ENCODE measurements at regions not wholly inside any gene's neighbourhood (a gene's known extent, or its start where the extent isn't known, plus 50 kb on each side); places are given as distances from the start of the nearest gene placed in this dataset.
"Not testable (repeated sequence)": the region's sequence is repeated elsewhere in the genome, so short reads cannot be mapped to it uniquely, and the experiment has no call there.

DNA sequence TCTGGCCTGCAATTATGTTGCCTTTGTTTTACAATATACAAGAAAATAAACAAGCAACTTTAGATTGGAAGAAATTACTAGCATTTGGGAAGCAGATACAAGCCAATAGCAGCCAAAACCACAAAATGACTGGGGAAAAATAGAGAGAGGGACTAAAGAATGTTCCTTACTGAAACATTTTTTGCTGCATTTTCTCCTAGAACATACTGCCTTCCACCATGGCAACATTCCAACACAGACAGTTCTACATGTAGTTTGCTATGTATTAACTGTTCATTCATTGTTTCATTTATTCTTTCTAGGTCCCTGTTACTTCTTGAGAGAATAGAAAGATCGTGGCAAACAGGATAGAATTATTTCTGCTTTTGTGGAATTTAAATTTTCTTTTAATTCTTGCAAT lies 530.2 kb downstream of the RPS29 start:
- H3K4me1 Mint-ChIP-seq (ENCODE audit: low read depth) = no peaks in the 10 kb centered on the region
- H3K27me3 Mint-ChIP-seq (ENCODE audit: low read depth) = no peaks in the 10 kb centered on the region
- DNase-seq (ENCODE audit: low spot score) = no peak
- H3K4me3 Mint-ChIP-seq = no peak overlapping the region
- no peaks in the 10 kb centered on the region for H3K36me3 Mint-ChIP-seq (ENCODE audit: low read depth)
- no peaks in the 10 kb centered on the region for H3K9me3 Mint-ChIP-seq
- H3K27ac Mint-ChIP-seq = no peak overlapping the region

DNA sequence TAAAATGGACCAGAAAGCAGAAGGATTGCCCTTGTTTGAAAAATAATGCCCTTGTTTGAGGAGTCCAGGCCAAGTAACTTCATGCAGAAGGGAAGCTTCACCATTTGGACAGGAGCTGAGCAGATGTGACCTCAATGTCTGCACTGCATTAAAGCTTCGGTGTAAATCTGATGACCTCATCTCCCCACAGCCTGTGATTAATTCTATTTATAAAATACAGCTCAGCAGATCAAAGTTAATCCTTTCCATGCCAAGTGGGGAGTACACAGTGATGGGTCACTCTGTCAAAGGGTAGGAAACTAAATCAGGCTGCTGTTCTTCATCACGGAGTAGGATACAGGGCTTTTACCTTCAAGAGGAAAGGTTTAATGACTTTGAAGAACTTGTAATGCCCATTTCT lies 533.7 kb downstream of the RPS29 start:
- no peak for DNase-seq (ENCODE audit: low spot score)
- no peak overlapping the region for H3K27ac Mint-ChIP-seq
- no peaks in the 10 kb centered on the region for H3K9me3 Mint-ChIP-seq
- no peaks in the 10 kb centered on the region for H3K4me1 Mint-ChIP-seq (ENCODE audit: low read depth)
- H3K27me3 Mint-ChIP-seq (ENCODE audit: low read depth) = no peaks in the 10 kb centered on the region
- no peaks in the 10 kb centered on the region for H3K36me3 Mint-ChIP-seq (ENCODE audit: low read depth)
- no peak overlapping the region for H3K4me3 Mint-ChIP-seq

DNA sequence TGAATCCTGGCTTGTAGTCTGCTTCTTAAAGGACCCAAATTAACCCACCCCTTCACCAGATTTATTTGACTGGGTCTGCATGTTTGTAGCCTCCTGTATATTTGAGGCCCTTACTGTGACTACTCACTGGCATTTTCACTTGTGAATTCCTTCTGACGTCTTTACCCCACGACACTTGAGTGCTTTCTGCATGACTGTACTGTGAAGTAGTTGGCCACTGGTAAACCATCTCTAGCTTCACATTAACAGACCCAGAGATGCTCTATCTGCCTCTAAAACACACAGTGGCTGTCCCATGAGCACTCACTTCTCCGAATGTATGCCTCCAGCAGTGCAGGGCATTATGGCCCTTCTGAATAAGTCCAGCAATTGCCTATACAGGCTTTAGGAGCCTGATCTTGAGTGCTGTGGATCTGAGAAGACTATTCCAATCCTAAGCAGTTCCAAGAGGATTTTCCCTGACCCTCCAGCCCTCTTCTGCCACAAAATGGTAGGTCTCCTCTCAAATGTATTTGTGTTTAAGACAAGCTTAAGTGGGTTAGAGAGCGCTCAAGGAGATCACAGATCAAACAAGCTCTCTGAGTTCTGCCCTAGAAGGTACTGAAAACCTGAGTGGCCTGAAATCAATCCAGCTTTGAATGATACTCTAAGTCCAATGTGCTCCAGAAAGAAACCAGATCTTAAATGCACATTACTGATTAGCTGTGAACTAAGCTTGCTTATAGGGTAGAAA lies 534.7 kb downstream of the RPS29 start:
- no peaks in the 10 kb centered on the region for H3K4me1 Mint-ChIP-seq (ENCODE audit: low read depth)
- DNase-seq (ENCODE audit: low spot score) = no peak
- H3K27me3 Mint-ChIP-seq (ENCODE audit: low read depth) = no peaks in the 10 kb centered on the region
- H3K4me3 Mint-ChIP-seq = no peak overlapping the region
- H3K27ac Mint-ChIP-seq = no peak overlapping the region
- H3K36me3 Mint-ChIP-seq (ENCODE audit: low read depth) = no peaks in the 10 kb centered on the region
- no peaks in the 10 kb centered on the region for H3K9me3 Mint-ChIP-seq

DNA sequence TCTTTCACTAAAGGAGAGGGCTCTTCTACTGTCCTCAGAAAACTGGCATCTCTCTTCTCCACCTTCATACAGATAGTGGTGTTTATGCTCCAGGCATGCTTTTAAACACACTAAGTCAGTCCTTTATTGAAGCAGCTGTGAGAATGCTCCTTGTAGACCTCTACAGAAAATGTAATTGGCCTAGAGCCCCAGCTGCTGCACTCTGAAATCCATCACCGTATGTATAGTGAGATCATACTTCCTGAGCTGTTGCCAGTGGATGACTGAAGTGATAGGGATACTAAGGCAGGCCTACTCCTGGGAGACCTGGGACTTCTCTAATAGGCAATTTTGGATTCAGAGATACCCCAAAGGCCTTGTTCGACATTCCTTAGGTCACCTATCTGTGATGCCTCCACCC lies 535.4 kb downstream of the RPS29 start:
- DNase-seq (ENCODE audit: low spot score) = no peak
- Mint-ChIP-seq H3K4me1 (ENCODE audit: low read depth) (no peaks in the 10 kb centered on the region), H3K9me3 (no peaks in the 10 kb centered on the region), H3K27ac (no peak overlapping the region), H3K36me3 (ENCODE audit: low read depth) (no peaks in the 10 kb centered on the region), H3K27me3 (ENCODE audit: low read depth) (no peaks in the 10 kb centered on the region), H3K4me3 (no peak overlapping the region)

- no peaks in the 10 kb centered on the region for H3K36me3 Mint-ChIP-seq (ENCODE audit: low read depth)
- H3K4me1 Mint-ChIP-seq (ENCODE audit: low read depth) = no peaks in the 10 kb centered on the region
- H3K4me3 Mint-ChIP-seq = no peak overlapping the region
- no peak for DNase-seq (ENCODE audit: low spot score)
- no peaks in the 10 kb centered on the region for H3K9me3 Mint-ChIP-seq
- no peak overlapping the region for H3K27ac Mint-ChIP-seq
- no peaks in the 10 kb centered on the region for H3K27me3 Mint-ChIP-seq (ENCODE audit: low read depth)
These were observed 536.5 kb downstream of the RPS29 start for GRCh38 chr14:49049711-49050110.

DNA sequence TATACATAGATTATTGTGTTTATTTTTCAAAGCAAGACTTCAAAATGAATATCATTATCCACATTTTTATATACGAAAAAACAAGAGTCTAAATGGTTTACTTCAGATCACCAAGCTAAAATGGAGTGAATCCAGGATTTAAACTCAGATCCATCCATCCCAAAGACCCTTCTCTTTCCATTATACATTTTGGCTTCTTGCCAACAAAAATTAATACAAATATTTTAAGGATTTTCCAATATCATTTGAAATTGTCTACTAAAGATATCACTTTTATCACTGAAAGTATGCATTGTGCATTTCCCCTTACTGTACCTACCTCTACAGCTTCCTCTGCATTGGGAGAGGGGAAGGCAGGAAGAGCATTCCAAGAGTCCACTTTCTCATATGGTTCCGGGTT lies 541.2 kb downstream of the RPS29 start:
- Mint-ChIP-seq H3K9me3 (no peaks in the 10 kb centered on the region), H3K36me3 (ENCODE audit: low read depth) (no peaks in the 10 kb centered on the region), H3K4me3 (no peak overlapping the region), H3K27ac (no peak overlapping the region), H3K27me3 (ENCODE audit: low read depth) (no peaks in the 10 kb centered on the region), H3K4me1 (ENCODE audit: low read depth) (no peaks in the 10 kb centered on the region)
- no peak for DNase-seq (ENCODE audit: low spot score)

GRCh38 chr14:49036984-49037516 lies 549.1 kb downstream of the RPS29 start:
- no peaks in the 10 kb centered on the region for H3K36me3 Mint-ChIP-seq (ENCODE audit: low read depth)
- no peak overlapping the region for H3K4me3 Mint-ChIP-seq
- H3K27ac Mint-ChIP-seq = no peak overlapping the region
- H3K9me3 Mint-ChIP-seq = no peaks in the 10 kb centered on the region
- H3K4me1 Mint-ChIP-seq (ENCODE audit: low read depth) = no peaks in the 10 kb centered on the region
- H3K27me3 Mint-ChIP-seq (ENCODE audit: low read depth) = no peaks in the 10 kb centered on the region
- no peak for DNase-seq (ENCODE audit: low spot score)

DNA sequence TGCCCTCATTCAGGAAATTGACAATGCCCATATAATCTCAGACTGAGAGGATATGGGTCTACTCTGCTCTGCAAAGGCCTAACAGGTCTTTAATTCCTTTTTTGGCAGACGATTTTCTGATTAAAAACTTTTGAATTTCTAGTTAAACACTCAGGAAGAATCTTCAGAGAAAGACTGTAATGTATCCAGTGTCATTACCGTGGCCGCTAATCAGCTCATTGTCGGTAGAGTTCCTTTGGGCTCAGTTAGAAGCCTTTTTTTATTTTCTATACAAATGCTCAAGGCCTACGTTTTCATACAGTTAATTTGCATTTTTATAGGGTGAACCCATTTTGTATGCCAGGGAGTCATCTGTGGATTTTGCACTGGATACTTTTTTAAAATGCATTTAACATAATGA lies 549.9 kb downstream of the RPS29 start:
- H3K4me1 Mint-ChIP-seq (ENCODE audit: low read depth) = no peaks in the 10 kb centered on the region

DNA sequence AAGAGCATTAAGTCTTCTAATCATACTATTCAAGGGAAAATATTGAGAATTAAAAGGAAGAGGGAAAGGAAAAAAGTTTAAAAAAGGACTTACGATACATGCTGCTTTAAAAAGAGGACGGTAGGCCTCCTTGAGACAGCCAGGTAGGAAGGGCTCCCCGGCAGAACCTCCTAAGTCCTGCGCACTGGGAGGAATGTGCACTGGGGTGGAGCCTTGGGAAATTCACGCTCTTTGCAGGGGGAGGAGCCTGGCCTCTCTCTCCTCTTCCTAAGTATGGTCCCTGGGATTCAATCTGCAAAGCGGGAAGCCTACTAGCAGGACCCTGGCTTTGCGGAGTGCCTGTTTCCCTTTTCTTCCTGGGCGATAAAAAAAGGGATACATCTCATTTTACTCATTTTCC lies 553.0 kb downstream of the RPS29 start:
- Mint-ChIP-seq H3K36me3 (ENCODE audit: low read depth) (no peaks in the 10 kb centered on the region), H3K27me3 (ENCODE audit: low read depth) (no peaks in the 10 kb centered on the region), H3K4me1 (ENCODE audit: low read depth) (no peaks in the 10 kb centered on the region), H3K4me3 (no peak overlapping the region), H3K27ac (no peak overlapping the region), H3K9me3 (no peaks in the 10 kb centered on the region)
- no peak for DNase-seq (ENCODE audit: low spot score)

More for the DNA sequence above, 549.9 kb downstream of the RPS29 start:
- Mint-ChIP-seq H3K9me3 (no peaks in the 10 kb centered on the region), H3K27me3 (ENCODE audit: low read depth) (no peaks in the 10 kb centered on the region), H3K27ac (no peak overlapping the region), H3K36me3 (ENCODE audit: low read depth) (no peaks in the 10 kb centered on the region), H3K4me3 (no peak overlapping the region)
- no peak for DNase-seq (ENCODE audit: low spot score)

DNA sequence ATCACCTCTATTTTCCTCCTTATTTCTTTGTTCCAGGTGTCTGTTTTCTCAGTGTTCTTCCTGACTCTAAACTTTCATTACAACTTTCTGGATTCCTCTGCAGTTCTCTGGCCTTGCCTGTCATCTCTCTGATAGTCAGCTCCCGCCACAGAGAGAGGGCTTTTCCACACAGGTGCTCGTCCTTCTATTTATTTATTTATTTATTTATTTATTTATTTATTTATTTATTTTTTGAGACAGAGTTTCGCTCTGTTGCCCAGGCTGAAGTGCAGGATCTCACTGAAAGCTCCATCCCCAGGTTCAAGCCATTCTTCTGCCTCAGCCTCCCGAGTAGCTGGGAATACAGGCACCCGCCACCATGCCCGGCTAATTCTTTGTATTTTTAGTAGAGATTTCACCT lies 554.5 kb downstream of the RPS29 start:
- H3K4me1 Mint-ChIP-seq (ENCODE audit: low read depth); H3K27me3 Mint-ChIP-seq (ENCODE audit: low read depth); DNase-seq (ENCODE audit: low spot score); H3K36me3 Mint-ChIP-seq (ENCODE audit: low read depth); H3K4me3 Mint-ChIP-seq; H3K9me3 Mint-ChIP-seq; H3K27ac Mint-ChIP-seq: not testable (repeated sequence)

GRCh38 chr14:49019467-49020115 lies 566.6 kb downstream of the RPS29 start:
- no peaks in the 10 kb centered on the region for H3K36me3 Mint-ChIP-seq (ENCODE audit: low read depth)
- no peak overlapping the region for H3K4me3 Mint-ChIP-seq
- no peaks in the 10 kb centered on the region for H3K4me1 Mint-ChIP-seq (ENCODE audit: low read depth)
- no peaks in the 10 kb centered on the region for H3K27me3 Mint-ChIP-seq (ENCODE audit: low read depth)
- no peak overlapping the region for H3K27ac Mint-ChIP-seq
- no peak for DNase-seq (ENCODE audit: low spot score)
- no peaks in the 10 kb centered on the region for H3K9me3 Mint-ChIP-seq

DNA sequence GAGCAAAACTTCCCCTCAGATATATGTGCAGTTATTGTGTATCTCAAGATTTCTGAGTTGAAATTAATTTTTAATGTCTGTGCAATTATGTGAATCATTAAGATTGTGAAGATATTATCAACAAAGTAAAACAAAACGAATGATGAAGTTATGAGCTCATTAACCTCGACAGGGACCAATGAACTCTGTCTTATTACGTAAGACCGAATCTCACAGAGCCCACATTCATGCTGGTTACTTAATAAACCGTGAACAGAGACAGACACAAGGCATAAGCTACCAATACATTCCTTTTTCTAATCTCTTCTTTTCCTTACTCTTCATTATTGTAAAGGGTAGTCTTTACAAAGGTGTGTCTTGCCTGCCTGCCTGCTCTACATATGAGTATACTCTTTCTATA lies 568.7 kb downstream of the RPS29 start:
- no peak overlapping the region for H3K4me3 Mint-ChIP-seq
- no peak for DNase-seq (ENCODE audit: low spot score)
- no peaks in the 10 kb centered on the region for H3K27me3 Mint-ChIP-seq (ENCODE audit: low read depth)
- no peaks in the 10 kb centered on the region for H3K36me3 Mint-ChIP-seq (ENCODE audit: low read depth)
- no peaks in the 10 kb centered on the region for H3K9me3 Mint-ChIP-seq
- H3K4me1 Mint-ChIP-seq (ENCODE audit: low read depth) = no peaks in the 10 kb centered on the region
- H3K27ac Mint-ChIP-seq = no peak overlapping the region

DNA sequence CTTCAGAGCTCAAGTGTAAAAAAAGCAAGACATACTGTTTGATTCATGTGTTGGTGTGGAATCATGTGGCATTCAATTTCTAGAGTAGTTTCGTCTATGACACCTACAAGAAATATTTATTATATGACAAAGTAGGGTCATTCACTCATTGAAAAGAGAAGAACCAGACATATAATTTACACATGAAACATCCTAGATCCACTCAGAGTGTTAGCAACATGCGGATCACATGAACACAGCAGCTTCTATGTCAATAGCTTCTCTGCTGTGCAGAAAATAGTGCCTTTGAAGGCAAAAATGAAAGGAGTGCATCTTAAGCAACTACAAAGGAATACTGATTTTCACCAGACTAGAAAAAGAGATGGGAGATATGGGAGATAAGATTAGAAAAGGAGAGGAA lies 569.8 kb downstream of the RPS29 start:
- no peak overlapping the region for H3K4me3 Mint-ChIP-seq
- H3K4me1 Mint-ChIP-seq (ENCODE audit: low read depth) = no peaks in the 10 kb centered on the region
- H3K36me3 Mint-ChIP-seq (ENCODE audit: low read depth) = no peaks in the 10 kb centered on the region
- DNase-seq (ENCODE audit: low spot score) = no peak
- no peak overlapping the region for H3K27ac Mint-ChIP-seq
- H3K27me3 Mint-ChIP-seq (ENCODE audit: low read depth) = no peaks in the 10 kb centered on the region
- H3K9me3 Mint-ChIP-seq = no peaks in the 10 kb centered on the region

GRCh38 chr14:49014476-49014875 lies 571.7 kb downstream of the RPS29 start:
- Mint-ChIP-seq H3K27ac (no peak overlapping the region), H3K9me3 (no peaks in the 10 kb centered on the region), H3K4me3 (no peak overlapping the region), H3K36me3 (ENCODE audit: low read depth) (no peaks in the 10 kb centered on the region), H3K27me3 (ENCODE audit: low read depth) (no peaks in the 10 kb centered on the region), H3K4me1 (ENCODE audit: low read depth) (no peaks in the 10 kb centered on the region)
- no peak for DNase-seq (ENCODE audit: low spot score)

GRCh38 chr14:49008363-49008762 lies 577.8 kb downstream of the RPS29 start:
- H3K4me1 Mint-ChIP-seq (ENCODE audit: low read depth) = no peaks in the 10 kb centered on the region
- no peak overlapping the region for H3K27ac Mint-ChIP-seq

More at GRCh38 chr14:49008363-49008762, 577.8 kb downstream of the RPS29 start:
- no peak for DNase-seq (ENCODE audit: low spot score)
- Mint-ChIP-seq H3K27me3 (ENCODE audit: low read depth) (no peaks in the 10 kb centered on the region), H3K36me3 (ENCODE audit: low read depth) (no peaks in the 10 kb centered on the region), H3K9me3 (no peaks in the 10 kb centered on the region), H3K4me3 (no peak overlapping the region)
